ENCODE measurements at regions not wholly inside any gene's neighbourhood (a gene's known extent, or its start where the extent isn't known, plus 50 kb on each side); places are given as distances from the start of the nearest gene placed in this dataset.

- Histone ChIP-seq H3K9me3 (no peaks in the 10 kb centered on the region), H3K27ac (no peak overlapping the region), H3K4me1 (no peaks in the 10 kb centered on the region), H3K4me3 (no peak overlapping the region), H3K27me3 (no peaks in the 10 kb centered on the region), H3K36me3 (no peaks in the 10 kb centered on the region)
- no peak for ATAC-seq
- DNase-seq = no peak
- in situ Hi-C loops (cut with MboI; ENCODE audit: low sequenced_read_pairs in 4 of 4) = no loop called here
- TF ChIP-seq POLR2A (IDR thresholded peaks at IDR 0.05) = no peak
- TF ChIP-seq, protein P1, sequence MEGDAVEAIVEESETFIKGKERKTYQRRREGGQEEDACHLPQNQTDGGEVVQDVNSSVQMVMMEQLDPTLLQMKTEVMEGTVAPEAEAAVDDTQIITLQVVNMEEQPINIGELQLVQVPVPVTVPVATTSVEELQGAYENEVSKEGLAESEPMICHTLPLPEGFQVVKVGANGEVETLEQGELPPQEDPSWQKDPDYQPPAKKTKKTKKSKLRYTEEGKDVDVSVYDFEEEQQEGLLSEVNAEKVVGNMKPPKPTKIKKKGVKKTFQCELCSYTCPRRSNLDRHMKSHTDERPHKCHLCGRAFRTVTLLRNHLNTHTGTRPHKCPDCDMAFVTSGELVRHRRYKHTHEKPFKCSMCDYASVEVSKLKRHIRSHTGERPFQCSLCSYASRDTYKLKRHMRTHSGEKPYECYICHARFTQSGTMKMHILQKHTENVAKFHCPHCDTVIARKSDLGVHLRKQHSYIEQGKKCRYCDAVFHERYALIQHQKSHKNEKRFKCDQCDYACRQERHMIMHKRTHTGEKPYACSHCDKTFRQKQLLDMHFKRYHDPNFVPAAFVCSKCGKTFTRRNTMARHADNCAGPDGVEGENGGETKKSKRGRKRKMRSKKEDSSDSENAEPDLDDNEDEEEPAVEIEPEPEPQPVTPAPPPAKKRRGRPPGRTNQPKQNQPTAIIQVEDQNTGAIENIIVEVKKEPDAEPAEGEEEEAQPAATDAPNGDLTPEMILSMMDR (IDR thresholded peaks at IDR 0.05 in 4 of 5, conservative IDR thresholded peaks at IDR 0.05 in 1 of 5) = no peak
- intact Hi-C loops (cut with DNase I; ENCODE audit: low total_unique reads) = loop anchor here (5.0 kb wide), 1 partner anchor 562 kb away; no protein-coding TSS in a partner anchor
Measured at GRCh38 chr6:88494401-88495140, 328.4 kb upstream of the CNR1 start.

GRCh38 chr6:88493717-88494116, 327.6 kb upstream of the CNR1 start:
- H3K27ac ChIP-seq = no peak overlapping the region
- in situ Hi-C loops (cut with MboI; ENCODE audit: low sequenced_read_pairs in 4 of 4) = no loop called here
- no peaks in the 10 kb centered on the region for H3K36me3 ChIP-seq
- TF ChIP-seq POLR2A (IDR thresholded peaks at IDR 0.05) = no peak
- TF ChIP-seq, protein P1 (IDR thresholded peaks at IDR 0.05 in 4 of 5, conservative IDR thresholded peaks at IDR 0.05 in 1 of 5) = no peak
- no peak overlapping the region for H3K4me3 ChIP-seq
- ATAC-seq (no peak), DNase-seq (no peak)
- intact Hi-C loops (cut with DNase I; ENCODE audit: low total_unique reads) = loop anchor here (5.0 kb wide), 1 partner anchor 561 kb away; no protein-coding TSS in a partner anchor
- no peaks in the 10 kb centered on the region for H3K9me3 ChIP-seq
- H3K4me1 ChIP-seq = no peaks in the 10 kb centered on the region
- H3K27me3 ChIP-seq = no peaks in the 10 kb centered on the region

DNA sequence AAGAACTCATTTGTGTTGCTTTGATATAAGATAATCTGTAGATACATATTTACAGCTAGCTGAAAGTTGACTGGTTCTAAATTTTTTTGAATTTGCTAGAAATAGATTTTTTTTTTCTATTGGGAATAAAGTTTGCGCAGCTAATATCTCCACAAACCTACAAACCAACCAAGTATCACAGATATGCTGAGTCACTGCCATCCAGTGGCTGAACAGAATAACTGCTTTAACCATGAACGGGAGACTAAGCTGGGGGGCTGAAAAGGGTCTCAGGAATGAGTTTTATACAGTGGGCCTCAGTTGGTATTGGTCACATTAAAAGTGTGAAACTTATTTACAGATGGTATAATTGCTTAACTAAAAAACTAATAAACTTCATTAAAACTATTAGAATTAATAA, 326.7 kb upstream of the CNR1 start:
- no peak for ATAC-seq

GRCh38 chr6:88492241-88492640, 326.1 kb upstream of the CNR1 start:
- intact Hi-C loops (cut with DNase I; ENCODE audit: low total_unique reads) (loop anchor here (5.0 kb wide), 1 partner anchor 560 kb away; no protein-coding TSS in a partner anchor), in situ Hi-C loops (cut with MboI; ENCODE audit: low sequenced_read_pairs in 4 of 4) (no loop called here)
- no peak for ATAC-seq

More for the DNA sequence above, 326.7 kb upstream of the CNR1 start:
- in situ Hi-C loops (cut with MboI; ENCODE audit: low sequenced_read_pairs in 4 of 4) = no loop called here
- TF ChIP-seq POLR2A (IDR thresholded peaks at IDR 0.05) = no peak
- TF ChIP-seq, protein P1 (IDR thresholded peaks at IDR 0.05 in 4 of 5, conservative IDR thresholded peaks at IDR 0.05 in 1 of 5) = peak in 4 of 5 experiments; percentile 22 to 32 (median 31)
- Histone ChIP-seq H3K27ac (peak overlapping the region in 1 of 4 donors; percentile 63), H3K9me3 (no peaks in the 10 kb centered on the region), H3K27me3 (no peaks in the 10 kb centered on the region), H3K4me3 (no peak overlapping the region), H3K4me1 (no peaks in the 10 kb centered on the region), H3K36me3 (no peaks in the 10 kb centered on the region)
- intact Hi-C loops (cut with DNase I; ENCODE audit: low total_unique reads) = loop anchor here (5.0 kb wide), 1 partner anchor 561 kb away; no protein-coding TSS in a partner anchor
- no peak for DNase-seq

More at GRCh38 chr6:88492241-88492640, 326.1 kb upstream of the CNR1 start:
- Histone ChIP-seq H3K4me3 (no peak overlapping the region), H3K27ac (peak overlapping the region in 2 of 4 donors; percentile 27 to 63), H3K27me3 (no peaks in the 10 kb centered on the region), H3K4me1 (no peaks in the 10 kb centered on the region), H3K36me3 (no peaks in the 10 kb centered on the region), H3K9me3 (no peaks in the 10 kb centered on the region)
- TF ChIP-seq POLR2A (IDR thresholded peaks at IDR 0.05) = no peak
- TF ChIP-seq, protein P1 (IDR thresholded peaks at IDR 0.05 in 4 of 5, conservative IDR thresholded peaks at IDR 0.05 in 1 of 5) = no peak
- no peak for DNase-seq

All from gastrocnemius medialis (tissue), 4 donors.